ENCODE measurements at regions not wholly inside any gene's neighbourhood (a gene's known extent, or its start where the extent isn't known, plus 50 kb on each side); places are given as distances from the start of the nearest gene placed in this dataset.

DNA sequence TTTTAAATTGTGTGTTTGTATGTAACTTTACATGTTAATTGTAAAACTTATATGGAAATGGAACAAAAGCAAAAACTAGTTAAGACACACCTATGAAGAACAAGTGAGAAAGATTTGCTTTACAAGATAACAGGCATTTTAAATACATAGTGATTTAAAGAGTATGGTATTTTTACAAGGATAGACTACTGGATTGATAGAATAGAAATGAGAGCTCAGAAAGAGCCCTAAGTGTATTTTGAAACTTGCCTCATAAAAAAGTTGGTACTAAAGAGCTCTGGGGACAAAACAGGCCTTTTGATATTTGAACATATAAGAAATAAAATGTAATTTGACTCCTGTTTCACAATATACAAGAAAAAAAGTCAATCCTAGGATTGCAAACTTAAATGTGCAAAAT is 928.4 kb downstream of the REEP3 start:
- H2AFZ ChIP-seq, result no peak overlapping the region

GRCh38 chr10:64450312-64450711 is 929.1 kb downstream of the REEP3 start:
- Histone ChIP-seq H4K20me1 (ENCODE audit: insufficient read depth, poor library complexity, severe bottlenecking) (no peaks in the 10 kb centered on the region), H3K4me1 (ENCODE audit: insufficient read depth) (no peaks in the 10 kb centered on the region), H3K4me3 (no peak overlapping the region), H3K9me3 (ENCODE audit: low read depth) (no peaks in the 10 kb centered on the region), H2AFZ (no peak overlapping the region), H3K27me3 (no peaks in the 10 kb centered on the region), H3K4me2 (no peak overlapping the region), H3K79me2 (no peaks in the 10 kb centered on the region), H3K9me2 (replicated peaks; ENCODE audit: insufficient read depth) (no peaks in the 10 kb centered on the region), H3K27ac (no peak overlapping the region), H3K36me3 (replicated peaks; ENCODE audit: insufficient read depth, low read depth) (no peaks in the 10 kb centered on the region)
- TF ChIP-seq, protein P1, sequence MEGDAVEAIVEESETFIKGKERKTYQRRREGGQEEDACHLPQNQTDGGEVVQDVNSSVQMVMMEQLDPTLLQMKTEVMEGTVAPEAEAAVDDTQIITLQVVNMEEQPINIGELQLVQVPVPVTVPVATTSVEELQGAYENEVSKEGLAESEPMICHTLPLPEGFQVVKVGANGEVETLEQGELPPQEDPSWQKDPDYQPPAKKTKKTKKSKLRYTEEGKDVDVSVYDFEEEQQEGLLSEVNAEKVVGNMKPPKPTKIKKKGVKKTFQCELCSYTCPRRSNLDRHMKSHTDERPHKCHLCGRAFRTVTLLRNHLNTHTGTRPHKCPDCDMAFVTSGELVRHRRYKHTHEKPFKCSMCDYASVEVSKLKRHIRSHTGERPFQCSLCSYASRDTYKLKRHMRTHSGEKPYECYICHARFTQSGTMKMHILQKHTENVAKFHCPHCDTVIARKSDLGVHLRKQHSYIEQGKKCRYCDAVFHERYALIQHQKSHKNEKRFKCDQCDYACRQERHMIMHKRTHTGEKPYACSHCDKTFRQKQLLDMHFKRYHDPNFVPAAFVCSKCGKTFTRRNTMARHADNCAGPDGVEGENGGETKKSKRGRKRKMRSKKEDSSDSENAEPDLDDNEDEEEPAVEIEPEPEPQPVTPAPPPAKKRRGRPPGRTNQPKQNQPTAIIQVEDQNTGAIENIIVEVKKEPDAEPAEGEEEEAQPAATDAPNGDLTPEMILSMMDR (IDR thresholded peaks at IDR 0.05; ENCODE audit: poor library complexity), result no peak
- no peak for TF ChIP-seq EZH2phosphoT487 (IDR thresholded peaks at IDR 0.05; ENCODE audit: low read depth, severe bottlenecking, unreplicated experiment)
- no peak for TF ChIP-seq EZH2 (IDR thresholded peaks at IDR 0.05; ENCODE audit: borderline replicate concordance)
- 88% methylated on average over 1 of the region's 1 CpG for WGBS (ENCODE audit: low lambda C conversion rate, missing lambda C conversion rate)
- no peak for DNase-seq (ENCODE audit: low spot score)

More for the DNA sequence above, 928.4 kb downstream of the REEP3 start:
- Histone ChIP-seq H3K27ac (no peak overlapping the region), H3K79me2 (no peaks in the 10 kb centered on the region), H3K9me3 (ENCODE audit: low read depth) (no peaks in the 10 kb centered on the region), H3K27me3 (no peaks in the 10 kb centered on the region), H3K9me2 (replicated peaks; ENCODE audit: insufficient read depth) (no peaks in the 10 kb centered on the region), H4K20me1 (ENCODE audit: insufficient read depth, poor library complexity, severe bottlenecking) (no peaks in the 10 kb centered on the region), H3K4me2 (no peak overlapping the region), H3K4me1 (ENCODE audit: insufficient read depth) (no peaks in the 10 kb centered on the region), H3K36me3 (replicated peaks; ENCODE audit: insufficient read depth, low read depth) (no peaks in the 10 kb centered on the region), H3K4me3 (no peak overlapping the region)
- no peak for DNase-seq (ENCODE audit: low spot score)
- TF ChIP-seq, protein P1 (IDR thresholded peaks at IDR 0.05; ENCODE audit: poor library complexity), result no peak
- TF ChIP-seq EZH2phosphoT487 (IDR thresholded peaks at IDR 0.05; ENCODE audit: low read depth, severe bottlenecking, unreplicated experiment) (no peak), EZH2 (IDR thresholded peaks at IDR 0.05; ENCODE audit: borderline replicate concordance) (no peak)

DNA sequence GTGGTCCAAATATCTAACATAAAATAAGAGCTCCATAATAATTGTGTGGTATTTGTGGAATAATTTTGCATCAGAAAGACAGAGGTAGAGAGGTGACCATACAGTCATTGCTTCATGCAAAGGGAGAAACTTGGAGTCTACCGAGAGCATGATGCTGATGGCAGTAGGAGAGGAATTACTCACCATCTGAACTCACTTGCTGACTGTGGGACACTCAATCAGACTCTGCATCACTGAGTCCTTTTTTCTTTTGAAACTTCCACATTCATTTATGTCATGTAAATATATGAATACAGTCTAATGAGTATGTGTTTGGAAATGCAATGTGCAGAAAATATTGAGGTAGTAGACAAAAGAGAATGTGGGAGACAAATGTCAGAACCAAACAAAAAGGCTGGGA is 933.8 kb downstream of the REEP3 start:
- Histone ChIP-seq H3K9me3 (ENCODE audit: low read depth) (no peaks in the 10 kb centered on the region), H3K27ac (no peak overlapping the region), H3K4me2 (no peak overlapping the region), H2AFZ (no peak overlapping the region), H4K20me1 (ENCODE audit: insufficient read depth, poor library complexity, severe bottlenecking) (no peaks in the 10 kb centered on the region), H3K4me3 (no peak overlapping the region), H3K79me2 (no peaks in the 10 kb centered on the region), H3K27me3 (no peaks in the 10 kb centered on the region), H3K36me3 (replicated peaks; ENCODE audit: insufficient read depth, low read depth) (no peaks in the 10 kb centered on the region), H3K9me2 (replicated peaks; ENCODE audit: insufficient read depth) (no peaks in the 10 kb centered on the region), H3K4me1 (ENCODE audit: insufficient read depth) (no peaks in the 10 kb centered on the region)
- no peak for DNase-seq (ENCODE audit: low spot score)
- TF ChIP-seq EZH2phosphoT487 (IDR thresholded peaks at IDR 0.05; ENCODE audit: low read depth, severe bottlenecking, unreplicated experiment) (no peak), EZH2 (IDR thresholded peaks at IDR 0.05; ENCODE audit: borderline replicate concordance) (no peak)
- TF ChIP-seq, protein P1 (IDR thresholded peaks at IDR 0.05; ENCODE audit: poor library complexity), result no peak
- 96% methylated on average over 1 of the region's 1 CpG for WGBS (ENCODE audit: low lambda C conversion rate, missing lambda C conversion rate)

DNA sequence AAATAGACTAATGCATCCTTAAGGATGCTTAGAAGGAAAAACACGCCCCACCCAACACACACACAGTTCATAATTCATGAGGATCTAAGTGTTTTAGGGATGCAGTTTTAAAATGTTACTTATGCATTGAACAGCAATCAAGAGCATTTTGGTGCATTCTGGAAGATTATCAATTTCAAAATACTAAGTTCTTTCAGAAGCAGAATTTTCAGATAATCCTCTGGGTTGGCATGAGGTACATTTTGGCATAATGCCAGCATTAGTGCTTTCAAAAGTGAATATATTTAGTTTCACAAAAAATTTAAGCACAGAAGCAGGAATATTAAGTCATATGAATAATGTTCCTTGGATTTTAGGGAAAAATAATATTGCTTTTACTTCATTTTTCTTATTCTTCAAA is 937.1 kb downstream of the REEP3 start:
- H3K36me3 ChIP-seq (replicated peaks; ENCODE audit: insufficient read depth, low read depth), result no peaks in the 10 kb centered on the region
- no peaks in the 10 kb centered on the region for H3K9me2 ChIP-seq (replicated peaks; ENCODE audit: insufficient read depth)
- 97% methylated on average over 1 of the region's 1 CpG for WGBS (ENCODE audit: low lambda C conversion rate, missing lambda C conversion rate)
- H3K4me3 ChIP-seq, result no peak overlapping the region
- TF ChIP-seq EZH2phosphoT487 (IDR thresholded peaks at IDR 0.05; ENCODE audit: low read depth, severe bottlenecking, unreplicated experiment) (no peak), EZH2 (IDR thresholded peaks at IDR 0.05; ENCODE audit: borderline replicate concordance) (no peak)
- TF ChIP-seq, protein P1 (IDR thresholded peaks at IDR 0.05; ENCODE audit: poor library complexity), result no peak
- H3K27me3 ChIP-seq, result no peaks in the 10 kb centered on the region
- H2AFZ ChIP-seq, result no peak overlapping the region
- no peaks in the 10 kb centered on the region for H3K9me3 ChIP-seq (ENCODE audit: low read depth)
- no peaks in the 10 kb centered on the region for H4K20me1 ChIP-seq (ENCODE audit: insufficient read depth, poor library complexity, severe bottlenecking)
- DNase-seq (ENCODE audit: low spot score), result no peak
- no peak overlapping the region for H3K27ac ChIP-seq
- H3K79me2 ChIP-seq, result no peaks in the 10 kb centered on the region
- H3K4me2 ChIP-seq, result no peak overlapping the region
- H3K4me1 ChIP-seq (ENCODE audit: insufficient read depth), result no peaks in the 10 kb centered on the region

Measured in hepatocyte (in vitro differentiated cells).